Lung (tissue), 11 donors: ENCODE measurements at regions not wholly inside any gene's neighbourhood (a gene's known extent, or its start where the extent isn't known, plus 50 kb on each side); places are given as distances from the start of the nearest gene placed in this dataset.
A peak's percentile ranks its signal among the peaks of the same experiment; 100 is the strongest.

Experiments
- ATAC-seq: fragments of 200-7000 bp; cut with Tn5 transposase; one replicate; pipeline ENCODE4 v1.9.1; 2020; ENCODE audit warnings: moderate number of reproducible peaks; ENCODE audit not compliant: insufficient read depth, low FRiP score
- DNase-seq, 3 donors: peaks; one replicate each; pipeline ENCODE4 v3.0.0-alpha.2; 2013 to 2017
- H3K27ac ChIP-seq, 2 donors: one replicate each; pipeline ENCODE4 v1.5.1; 2013; ENCODE audit warnings: mild to moderate bottlenecking in 2 of 2, moderate library complexity in 2 of 2, control low read depth in 1 of 2, inconsistent platforms in 1 of 2, low read depth in 1 of 2, low read length in 1 of 2
- H3K27me3 ChIP-seq, 3 donors: one replicate each; pipeline ENCODE4 v1.5.1; 2013; ENCODE audit warnings: low read length in 2 of 3; ENCODE audit not compliant: control insufficient read depth in 3 of 3, insufficient read depth in 3 of 3
- H3K36me3 ChIP-seq, 4 donors: one replicate each; pipeline ENCODE4 v1.5.1; 2013; ENCODE audit warnings: low read length in 4 of 4, mild to moderate bottlenecking in 1 of 4, moderate library complexity in 1 of 4; ENCODE audit not compliant: control insufficient read depth in 4 of 4, insufficient read depth in 4 of 4
- H3K4me1 ChIP-seq, 5 donors: one replicate each; pipeline ENCODE4 v1.5.1; 2013; ENCODE audit warnings: low read length in 5 of 5, mild to moderate bottlenecking in 2 of 5, moderate library complexity in 1 of 5; ENCODE audit not compliant: control insufficient read depth in 5 of 5, insufficient read depth in 5 of 5
- H3K4me3 ChIP-seq: one replicate; pipeline ENCODE4 v1.5.1; 2013; ENCODE audit warnings: mild to moderate bottlenecking, control low read depth, moderate library complexity
- H3K9ac ChIP-seq, 2 donors: one replicate each; pipeline ENCODE4 v1.5.1; 2013; ENCODE audit warnings: low read length in 2 of 2, control low read depth in 1 of 2; ENCODE audit not compliant: insufficient read depth in 1 of 2
- H3K9me3 ChIP-seq, 4 donors: one replicate each; pipeline ENCODE4 v1.5.1; 2013; ENCODE audit warnings: low read length in 3 of 4, mild to moderate bottlenecking in 1 of 4, moderate library complexity in 1 of 4; ENCODE audit not compliant: control insufficient read depth in 4 of 4, insufficient read depth in 3 of 4
- CTCF ChIP-seq: IDR thresholded peaks from 2 replicates; pipeline ENCODE4 v1.5.1; 2012; ENCODE audit warnings: mild to moderate bottlenecking; ENCODE audit errors: control extremely low read depth, extremely low read depth
- WGBS, 2 donors: extraction: QIAGEN DNeasy Blood & Tissue Kit; methylation state at CpG; one replicate each; pipeline ENCODE4 v1.1.7; 2013; 5-methylcytosine and 5-hydroxymethylcytosine counted together
- donor health status: control.
- donor health status: control.
- donor health status: Bipolar disorder and iron deficiency.
- donor health status: healthy.
- donor health status: DM: yes; HTN: yes; CAD: no.

- Histone ChIP-seq H3K36me3 (no peaks in the 10 kb centered on the region), H3K4me3 (no peak overlapping the region), H3K9me3 (no peaks in the 10 kb centered on the region), H3K9ac (no peak overlapping the region), H3K4me1 (no peaks in the 10 kb centered on the region), H3K27me3 (peaks cover 0 to 14% (median 7%) of the 10 kb centered on the region in 3 donors), H3K27ac (no peak overlapping the region)
- ATAC-seq: no peak
- WGBS, 2 donors: 90 to 95% methylated on average over 3 of the region's 3 CpGs
- TF ChIP-seq CTCF: no peak
- no peak for DNase-seq
Observed at GRCh38 chr20:51227744-51228143, 204.8 kb upstream of the KCNG1 start.

GRCh38 chr20:51223183-51223720, 200.3 kb upstream of the KCNG1 start:
- Histone ChIP-seq H3K4me3 (no peak overlapping the region), H3K9ac (no peak overlapping the region), H3K4me1 (no peaks in the 10 kb centered on the region), H3K27ac (no peak overlapping the region), H3K36me3 (no peaks in the 10 kb centered on the region), H3K9me3 (no peaks in the 10 kb centered on the region), H3K27me3 (peaks cover 0 to 30% (median 26%) of the 10 kb centered on the region in 3 donors)
- TF ChIP-seq CTCF: no peak
- DNase-seq (no peak), ATAC-seq (no peak)
- 42 to 50% methylated on average over 8 of the region's 8 CpGs for WGBS, 2 donors

- H3K4me1 ChIP-seq: no peaks in the 10 kb centered on the region
- H3K36me3 ChIP-seq: no peaks in the 10 kb centered on the region
- WGBS, 2 donors: 17 to 20% methylated on average over 15 of the region's 15 CpGs
- peak in 1 of 3 donors; percentile 28 for DNase-seq
- no peak overlapping the region for H3K4me3 ChIP-seq
- peaks cover 0 to 30% (median 26%) of the 10 kb centered on the region in 3 donors for H3K27me3 ChIP-seq
- peaks cover 0 to 7% (median 4%) of the 10 kb centered on the region in 4 donors for H3K9me3 ChIP-seq
- ATAC-seq: no peak
- no peak overlapping the region for H3K27ac ChIP-seq
- H3K9ac ChIP-seq: no peak overlapping the region
- TF ChIP-seq CTCF: no peak
Observed at GRCh38 chr20:51221791-51222408, 199.0 kb upstream of the KCNG1 start.
